Loucy (cell line): ENCODE measurements at regions not wholly inside any gene's neighbourhood (a gene's known extent, or its start where the extent isn't known, plus 50 kb on each side); places are given as distances from the start of the nearest gene placed in this dataset.

ENCODE experiments used
- CTCF ChIP-seq: fragments of 200-600 bp; sonication (generic); conservative IDR thresholded peaks from 2 replicates; pipeline ENCODE4 v1.5.1; 2014; ENCODE audit warnings: mild to moderate bottlenecking, antibody characterized with exemption, low read length
- EZH2phosphoT487 ChIP-seq: fragments of 200-600 bp; IDR thresholded peaks from 2 replicates; pipeline ENCODE4 v1.6.1; 2018; ENCODE audit warnings: antibody characterized with exemption, mild to moderate bottlenecking, moderate library complexity, borderline replicate concordance

GRCh38 chr13:109370496-109370895 is 415.9 kb downstream of the IRS2 start:
- TF ChIP-seq EZH2phosphoT487 (no peak), CTCF (no peak)
